Cardiac muscle cell (in vitro differentiated cells and primary cell): ENCODE measurements at regions not wholly inside any gene's neighbourhood (a gene's known extent, or its start where the extent isn't known, plus 50 kb on each side); places are given as distances from the start of the nearest gene placed in this dataset.

Experiments
- DNase-seq, 2 donors: peaks; one replicate each; pipeline versions ENCODE4 v3.0.0 to v3.0.0-alpha.2; 2010 to 2017; ENCODE audit warnings: low read depth in 1 of 2, low spot score in 1 of 2
- H3K27ac ChIP-seq: fragments of 200-600 bp; sonication (generic); 2 replicates; pipeline ENCODE4 v1.5.1; 2016
- H3K27me3 ChIP-seq: fragments of 200-600 bp; sonication (generic); 2 replicates; pipeline ENCODE4 v1.6.0; 2016; ENCODE audit warnings: control low read depth
- H3K36me3 ChIP-seq: fragments of 200-600 bp; sonication (generic); 2 replicates; pipeline ENCODE4 v1.5.1; 2016; ENCODE audit warnings: control low read depth
- H3K4me1 ChIP-seq: fragments of 200-600 bp; sonication (generic); 2 replicates; pipeline ENCODE4 v1.8.1; 2017; ENCODE audit warnings: low read depth, mild to moderate bottlenecking, mixed run types
- H3K4me3 ChIP-seq: fragments of 200-600 bp; sonication (generic); 2 replicates; pipeline ENCODE4 v1.5.1; 2016; ENCODE audit warnings: mild to moderate bottlenecking
- H3K9me3 ChIP-seq: fragments of 200-600 bp; sonication (generic); 2 replicates; pipeline ENCODE4 v1.5.1; 2017; ENCODE audit warnings: low read depth, mild to moderate bottlenecking, control low read depth
- TF ChIP-seq, protein P1 (sequence below): IDR thresholded peaks from 2 replicates; pipeline ENCODE4 v1.5.1; 2012; ENCODE audit warnings: low read depth, mild to moderate bottlenecking, low read length

GRCh38 chr6:110042670-110043296 is 64.7 kb downstream of the GPR6 start:
- Histone ChIP-seq H3K4me3 (no peak overlapping the region), H3K36me3 (no peaks in the 10 kb centered on the region), H3K27me3 (no peaks in the 10 kb centered on the region), H3K27ac (no peak overlapping the region), H3K4me1 (no peaks in the 10 kb centered on the region), H3K9me3 (no peaks in the 10 kb centered on the region)
- no peak for DNase-seq
- TF ChIP-seq, protein P1, sequence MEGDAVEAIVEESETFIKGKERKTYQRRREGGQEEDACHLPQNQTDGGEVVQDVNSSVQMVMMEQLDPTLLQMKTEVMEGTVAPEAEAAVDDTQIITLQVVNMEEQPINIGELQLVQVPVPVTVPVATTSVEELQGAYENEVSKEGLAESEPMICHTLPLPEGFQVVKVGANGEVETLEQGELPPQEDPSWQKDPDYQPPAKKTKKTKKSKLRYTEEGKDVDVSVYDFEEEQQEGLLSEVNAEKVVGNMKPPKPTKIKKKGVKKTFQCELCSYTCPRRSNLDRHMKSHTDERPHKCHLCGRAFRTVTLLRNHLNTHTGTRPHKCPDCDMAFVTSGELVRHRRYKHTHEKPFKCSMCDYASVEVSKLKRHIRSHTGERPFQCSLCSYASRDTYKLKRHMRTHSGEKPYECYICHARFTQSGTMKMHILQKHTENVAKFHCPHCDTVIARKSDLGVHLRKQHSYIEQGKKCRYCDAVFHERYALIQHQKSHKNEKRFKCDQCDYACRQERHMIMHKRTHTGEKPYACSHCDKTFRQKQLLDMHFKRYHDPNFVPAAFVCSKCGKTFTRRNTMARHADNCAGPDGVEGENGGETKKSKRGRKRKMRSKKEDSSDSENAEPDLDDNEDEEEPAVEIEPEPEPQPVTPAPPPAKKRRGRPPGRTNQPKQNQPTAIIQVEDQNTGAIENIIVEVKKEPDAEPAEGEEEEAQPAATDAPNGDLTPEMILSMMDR: no peak

DNA sequence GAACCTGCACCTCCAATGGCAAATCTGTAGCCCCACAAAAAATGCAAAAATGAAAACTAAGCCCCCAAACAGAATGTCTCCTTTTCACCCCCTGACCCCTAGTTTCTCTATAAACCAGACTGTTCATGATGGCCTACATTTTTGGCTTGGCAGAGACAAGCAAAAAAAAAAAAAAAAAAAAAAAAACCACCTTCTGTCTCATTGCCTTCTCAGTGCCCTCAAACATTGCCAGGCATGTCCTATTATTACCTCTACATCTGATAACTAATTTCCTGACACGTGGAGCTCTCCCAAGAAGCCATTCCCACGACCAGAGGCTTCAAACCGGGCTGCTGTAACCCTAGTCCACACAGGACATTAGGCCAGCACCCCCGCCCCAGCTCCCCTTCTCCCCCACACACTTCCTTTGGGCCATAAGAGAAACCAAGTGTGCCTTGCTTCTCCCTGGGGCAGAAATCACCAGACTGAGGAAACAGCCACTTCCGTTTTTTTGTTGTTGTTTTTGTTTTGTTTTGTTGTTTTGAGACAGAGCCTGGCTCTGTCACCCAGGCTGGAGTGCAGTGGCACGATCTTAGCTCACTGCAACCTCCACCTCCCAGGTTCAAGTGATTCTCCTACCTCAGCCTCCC is 65.4 kb downstream of the GPR6 start:
- Histone ChIP-seq H3K4me1 (no peaks in the 10 kb centered on the region), H3K27me3 (no peaks in the 10 kb centered on the region), H3K9me3 (no peaks in the 10 kb centered on the region), H3K4me3 (no peak overlapping the region), H3K36me3 (no peaks in the 10 kb centered on the region), H3K27ac (no peak overlapping the region)
- no peak for DNase-seq
- TF ChIP-seq, protein P1: no peak

GRCh38 chr6:110044096-110044495 is 66.0 kb downstream of the GPR6 start:
- no peaks in the 10 kb centered on the region for H3K36me3 ChIP-seq
- no peaks in the 10 kb centered on the region for H3K4me1 ChIP-seq
- no peak overlapping the region for H3K4me3 ChIP-seq
- TF ChIP-seq, protein P1: no peak
- H3K27ac ChIP-seq: no peak overlapping the region
- H3K9me3 ChIP-seq: no peaks in the 10 kb centered on the region
- DNase-seq: no peak
- H3K27me3 ChIP-seq: no peaks in the 10 kb centered on the region

- no peak for DNase-seq
- Histone ChIP-seq H3K4me3 (no peak overlapping the region), H3K9me3 (no peaks in the 10 kb centered on the region), H3K27ac (no peak overlapping the region), H3K36me3 (no peaks in the 10 kb centered on the region), H3K27me3 (no peaks in the 10 kb centered on the region), H3K4me1 (no peaks in the 10 kb centered on the region)
- TF ChIP-seq, protein P1: no peak
Observed at GRCh38 chr6:110044622-110045021, 66.5 kb downstream of the GPR6 start.

- TF ChIP-seq, protein P1: no peak
- Histone ChIP-seq H3K36me3 (no peaks in the 10 kb centered on the region), H3K4me1 (no peaks in the 10 kb centered on the region), H3K27ac (no peak overlapping the region), H3K27me3 (no peaks in the 10 kb centered on the region), H3K9me3 (no peaks in the 10 kb centered on the region), H3K4me3 (no peak overlapping the region)
- no peak for DNase-seq
Observed at GRCh38 chr6:110048221-110048875, 70.2 kb downstream of the GPR6 start.
